Kidney (tissue), 13 donors: ENCODE measurements at regions not wholly inside any gene's neighbourhood (a gene's known extent, or its start where the extent isn't known, plus 50 kb on each side); places are given as distances from the start of the nearest gene placed in this dataset.

Source experiments
- DNase-seq, 5 donors: peaks; one replicate each; pipeline ENCODE4 v3.0.0-alpha.2; 2013 to 2020
- FAIRE-seq: peaks from 2 replicates; lab custom pipeline; 2012; peaks lifted over from hg19 to GRCh38; lab: Jason Lieb, UNC
- H3K27ac ChIP-seq, 2 donors: one replicate each; pipeline ENCODE4 v1.7.0; 2013; ENCODE audit warnings: low read depth in 2 of 2, low read length in 2 of 2, inconsistent platforms in 1 of 2
- H3K27me3 ChIP-seq: one replicate; pipeline ENCODE4 v1.7.1; 2013; ENCODE audit warnings: low read length, inconsistent platforms; ENCODE audit not compliant: control insufficient read depth, insufficient read depth
- H3K36me3 ChIP-seq, 3 donors: one replicate each; pipeline versions ENCODE4 v1.7.0 to v1.7.1; 2013; ENCODE audit warnings: low read length in 3 of 3, control low read depth in 1 of 3, inconsistent platforms in 1 of 3; ENCODE audit not compliant: insufficient read depth in 3 of 3, control insufficient read depth in 2 of 3
- H3K4me1 ChIP-seq, 3 donors: one replicate each; pipeline versions ENCODE4 v1.7.0 to v1.7.1; 2013; ENCODE audit warnings: low read length in 3 of 3, inconsistent platforms in 1 of 3, low read depth in 1 of 3; ENCODE audit not compliant: control insufficient read depth in 2 of 3, insufficient read depth in 2 of 3
- H3K4me3 ChIP-seq, 3 donors: one replicate each; pipeline versions ENCODE4 v1.7.0 to v1.8.1; 2013; ENCODE audit warnings: low read length in 3 of 3, control low read depth in 1 of 3, inconsistent platforms in 1 of 3
- H3K9ac ChIP-seq, 3 donors: one replicate each; pipeline versions ENCODE4 v1.7.0 to v1.7.1; 2013; ENCODE audit warnings: low read length in 3 of 3, control low read depth in 1 of 3, inconsistent platforms in 1 of 3
- H3K9me3 ChIP-seq, 3 donors: one replicate each; pipeline versions ENCODE4 v1.7.0 to v1.7.1; 2013; ENCODE audit warnings: low read length in 3 of 3, control low read depth in 1 of 3, inconsistent platforms in 1 of 3; ENCODE audit not compliant: control insufficient read depth in 2 of 3, insufficient read depth in 1 of 3
- CTCF ChIP-seq: IDR thresholded peaks from 3 replicates; pipeline ENCODE4 v1.5.1; 2012; ENCODE audit warnings: mild to moderate bottlenecking, moderate library complexity, borderline replicate concordance; ENCODE audit not compliant: insufficient read depth; ENCODE audit errors: extremely low read depth
- intact Hi-C: fragments of 100-400 bp; cut with DNase I; formaldehyde crosslinking; loops from one replicate; pipeline ENCODE4 v1.11.1; 2022
- donor health status: control.
- donor health status: control.
- donor health status: control.
- donor health status: control.
- donor health status: control.
- donor health status: DM: yes; HTN: yes; CAD: no.
- donor health status: Normal renal cell carcinoma (clear cell type).

- no peaks in the 10 kb centered on the region for H3K9me3 ChIP-seq
- intact Hi-C loops = no loop called here
- FAIRE-seq (no peak), DNase-seq (no peak)
- no peak overlapping the region for H3K9ac ChIP-seq
- H3K4me1 ChIP-seq = no peaks in the 10 kb centered on the region
- no peaks in the 10 kb centered on the region for H3K36me3 ChIP-seq
- H3K4me3 ChIP-seq = no peak overlapping the region
- H3K27ac ChIP-seq = no peak overlapping the region
- no peaks in the 10 kb centered on the region for H3K27me3 ChIP-seq
- no peak for TF ChIP-seq CTCF
These were observed 418.2 kb upstream of the PODXL start for GRCh38 chr7:131974671-131975070.

GRCh38 chr7:131972251-131972650, 415.8 kb upstream of the PODXL start:
- Histone ChIP-seq H3K9me3 (no peaks in the 10 kb centered on the region), H3K27me3 (no peaks in the 10 kb centered on the region), H3K9ac (no peak overlapping the region), H3K4me3 (no peak overlapping the region), H3K36me3 (no peaks in the 10 kb centered on the region), H3K4me1 (no peaks in the 10 kb centered on the region), H3K27ac (no peak overlapping the region)
- DNase-seq (no peak), FAIRE-seq (no peak)
- intact Hi-C loops = no loop called here
- no peak for TF ChIP-seq CTCF

GRCh38 chr7:131970602-131971001, 414.2 kb upstream of the PODXL start:
- Histone ChIP-seq H3K27ac (no peak overlapping the region), H3K36me3 (no peaks in the 10 kb centered on the region), H3K27me3 (no peaks in the 10 kb centered on the region), H3K4me1 (no peaks in the 10 kb centered on the region), H3K4me3 (no peak overlapping the region), H3K9ac (no peak overlapping the region), H3K9me3 (no peaks in the 10 kb centered on the region)
- DNase-seq (no peak), FAIRE-seq (no peak)
- intact Hi-C loops = no loop called here
- no peak for TF ChIP-seq CTCF

GRCh38 chr7:131969560-131969959, 413.1 kb upstream of the PODXL start:
- H3K4me1 ChIP-seq = no peaks in the 10 kb centered on the region
- no peak for TF ChIP-seq CTCF
- H3K9ac ChIP-seq = no peak overlapping the region
- no peaks in the 10 kb centered on the region for H3K27me3 ChIP-seq
- FAIRE-seq (no peak), DNase-seq (no peak)
- H3K27ac ChIP-seq = no peak overlapping the region
- intact Hi-C loops = no loop called here
- no peaks in the 10 kb centered on the region for H3K36me3 ChIP-seq
- no peaks in the 10 kb centered on the region for H3K9me3 ChIP-seq
- H3K4me3 ChIP-seq = no peak overlapping the region
